ENCODE measurements at regions not wholly inside any gene's neighbourhood (a gene's known extent, or its start where the extent isn't known, plus 50 kb on each side); places are given as distances from the start of the nearest gene placed in this dataset.

DNA sequence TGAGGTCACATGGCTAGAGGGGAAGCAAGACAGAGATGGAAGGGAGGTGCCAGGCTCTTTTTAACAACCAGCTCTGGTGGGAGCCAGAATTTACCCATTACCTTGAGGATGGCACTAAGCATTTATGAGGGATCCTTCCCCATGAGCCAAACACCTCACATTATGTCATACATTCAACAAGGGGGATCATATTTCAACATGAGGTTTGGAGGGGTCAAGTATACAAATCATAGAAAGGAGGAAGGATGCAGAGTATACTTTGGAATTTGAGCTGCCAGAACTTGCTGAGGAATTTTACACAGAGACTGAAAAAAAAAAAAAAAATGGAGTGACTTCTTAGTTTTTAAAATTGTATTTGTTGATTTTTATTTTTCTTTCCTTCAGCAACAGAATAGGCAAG is 891.4 kb downstream of the CCDC85A start:
- Mint-ChIP-seq H3K27me3 (ENCODE audit: insufficient read depth, unreplicated experiment) (no peaks in the 10 kb centered on the region), H3K36me3 (ENCODE audit: insufficient read depth, unreplicated experiment) (no peaks in the 10 kb centered on the region), H3K4me3 (ENCODE audit: unreplicated experiment) (no peak overlapping the region), H3K9me3 (ENCODE audit: unreplicated experiment) (no peaks in the 10 kb centered on the region), H3K4me1 (ENCODE audit: insufficient read depth, unreplicated experiment) (peaks cover 16% of the 10 kb centered on the region), H3K27ac (ENCODE audit: low read depth, unreplicated experiment) (no peak overlapping the region)
- no TSS peak for BruUV-seq (replicated peaks)
- intact Hi-C loops (cut with micrococcal nuclease), result no loop called here
- ChIA-PET CTCF (interaction anchor here (0.7 kb wide), 1 partner anchor 594 kb away, joined by 3 read pairs; no protein-coding TSS in a partner anchor), POLR2A (no interaction called here)
- TF ChIP-seq, protein P1, sequence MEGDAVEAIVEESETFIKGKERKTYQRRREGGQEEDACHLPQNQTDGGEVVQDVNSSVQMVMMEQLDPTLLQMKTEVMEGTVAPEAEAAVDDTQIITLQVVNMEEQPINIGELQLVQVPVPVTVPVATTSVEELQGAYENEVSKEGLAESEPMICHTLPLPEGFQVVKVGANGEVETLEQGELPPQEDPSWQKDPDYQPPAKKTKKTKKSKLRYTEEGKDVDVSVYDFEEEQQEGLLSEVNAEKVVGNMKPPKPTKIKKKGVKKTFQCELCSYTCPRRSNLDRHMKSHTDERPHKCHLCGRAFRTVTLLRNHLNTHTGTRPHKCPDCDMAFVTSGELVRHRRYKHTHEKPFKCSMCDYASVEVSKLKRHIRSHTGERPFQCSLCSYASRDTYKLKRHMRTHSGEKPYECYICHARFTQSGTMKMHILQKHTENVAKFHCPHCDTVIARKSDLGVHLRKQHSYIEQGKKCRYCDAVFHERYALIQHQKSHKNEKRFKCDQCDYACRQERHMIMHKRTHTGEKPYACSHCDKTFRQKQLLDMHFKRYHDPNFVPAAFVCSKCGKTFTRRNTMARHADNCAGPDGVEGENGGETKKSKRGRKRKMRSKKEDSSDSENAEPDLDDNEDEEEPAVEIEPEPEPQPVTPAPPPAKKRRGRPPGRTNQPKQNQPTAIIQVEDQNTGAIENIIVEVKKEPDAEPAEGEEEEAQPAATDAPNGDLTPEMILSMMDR (IDR thresholded peaks at IDR 0.05; ENCODE audit: unreplicated experiment), result no peak
- peak; percentile 20 for DNase-seq (ENCODE audit: unreplicated experiment)

- Mint-ChIP-seq H3K27ac (ENCODE audit: low read depth, unreplicated experiment) (no peak overlapping the region), H3K4me1 (ENCODE audit: insufficient read depth, unreplicated experiment) (peaks cover 15% of the 10 kb centered on the region), H3K4me3 (ENCODE audit: unreplicated experiment) (no peak overlapping the region), H3K36me3 (ENCODE audit: insufficient read depth, unreplicated experiment) (no peaks in the 10 kb centered on the region), H3K9me3 (ENCODE audit: unreplicated experiment) (peaks cover under 1% of the 10 kb centered on the region), H3K27me3 (ENCODE audit: insufficient read depth, unreplicated experiment) (no peaks in the 10 kb centered on the region)
- no TSS peak for BruUV-seq (replicated peaks)
- TF ChIP-seq, protein P1 (IDR thresholded peaks at IDR 0.05; ENCODE audit: unreplicated experiment), result no peak
- ChIA-PET POLR2A (no interaction called here), CTCF (no interaction called here)
- peak; percentile 62 for DNase-seq (ENCODE audit: unreplicated experiment)
- intact Hi-C loops (cut with micrococcal nuclease), result no loop called here
Observed at GRCh38 chr2:57080035-57080434, 896.2 kb downstream of the CCDC85A start.

GRCh38 chr2:57084697-57085281 is 901.0 kb downstream of the CCDC85A start:
- ChIA-PET POLR2A (no interaction called here), CTCF (no interaction called here)
- TF ChIP-seq, protein P1 (IDR thresholded peaks at IDR 0.05; ENCODE audit: unreplicated experiment), result no peak
- no TSS peak for BruUV-seq (replicated peaks)
- no peaks in the 10 kb centered on the region for H3K36me3 Mint-ChIP-seq (ENCODE audit: insufficient read depth, unreplicated experiment)
- H3K4me1 Mint-ChIP-seq (ENCODE audit: insufficient read depth, unreplicated experiment), result no peaks in the 10 kb centered on the region
- intact Hi-C loops (cut with micrococcal nuclease), result no loop called here
- peaks cover 7% of the 10 kb centered on the region for H3K9me3 Mint-ChIP-seq (ENCODE audit: unreplicated experiment)
- H3K27me3 Mint-ChIP-seq (ENCODE audit: insufficient read depth, unreplicated experiment), result no peaks in the 10 kb centered on the region
- H3K27ac Mint-ChIP-seq (ENCODE audit: low read depth, unreplicated experiment), result no peak overlapping the region
- H3K4me3 Mint-ChIP-seq (ENCODE audit: unreplicated experiment), result no peak overlapping the region
- DNase-seq (ENCODE audit: unreplicated experiment), result no peak

- intact Hi-C loops (cut with micrococcal nuclease), result no loop called here
- Mint-ChIP-seq H3K27me3 (ENCODE audit: insufficient read depth, unreplicated experiment) (no peaks in the 10 kb centered on the region), H3K9me3 (ENCODE audit: unreplicated experiment) (peaks cover 4% of the 10 kb centered on the region), H3K4me1 (ENCODE audit: insufficient read depth, unreplicated experiment) (no peaks in the 10 kb centered on the region), H3K4me3 (ENCODE audit: unreplicated experiment) (no peak overlapping the region), H3K36me3 (ENCODE audit: insufficient read depth, unreplicated experiment) (no peaks in the 10 kb centered on the region), H3K27ac (ENCODE audit: low read depth, unreplicated experiment) (no peak overlapping the region)
- POLR2A ChIA-PET, result interaction anchor here (0.7 kb wide), 1 partner anchor 11 kb away, joined by 4 read pairs; no protein-coding TSS in a partner anchor
- DNase-seq (ENCODE audit: unreplicated experiment), result no peak
- TF ChIP-seq, protein P1 (IDR thresholded peaks at IDR 0.05; ENCODE audit: unreplicated experiment), result no peak
- CTCF ChIA-PET, result interaction anchor here (0.6 to 0.7 kb wide), 3 partner anchors 9 to 242 kb away, joined by 3 read pairs; no protein-coding TSS in a partner anchor
- no TSS peak for BruUV-seq (replicated peaks)
Observed at GRCh38 chr2:57093020-57093419, 909.2 kb downstream of the CCDC85A start.
